Activated gamma-delta T cell (primary cell): ENCODE measurements at regions not wholly inside any gene's neighbourhood (a gene's known extent, or its start where the extent isn't known, plus 50 kb on each side); places are given as distances from the start of the nearest gene placed in this dataset.

Experiments used
- DNase-seq: peaks from one replicate; lab custom pipeline; 2025; lab: John Stamatoyannopoulos, UW

DNA sequence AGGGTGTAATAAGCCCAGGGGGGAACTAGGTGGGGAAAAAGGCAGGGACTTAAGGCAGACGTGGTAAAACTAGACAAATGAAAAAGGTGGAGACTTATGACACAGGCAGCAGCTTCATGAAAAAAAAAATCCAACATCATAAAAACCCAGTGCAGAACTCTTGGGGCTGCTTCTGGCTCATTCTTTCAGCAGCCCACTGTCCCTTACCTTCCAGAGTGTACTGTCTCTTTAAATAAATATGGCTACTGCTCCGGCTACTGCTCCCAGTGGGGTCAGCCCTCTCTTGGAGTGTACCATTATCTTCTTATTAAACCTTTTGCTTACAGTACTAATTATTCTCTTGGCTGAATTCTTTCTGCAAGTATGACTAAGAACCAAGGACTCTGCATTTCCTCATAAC lies 699.5 kb downstream of the DSC3 start:
- DNase-seq = no peak

DNA sequence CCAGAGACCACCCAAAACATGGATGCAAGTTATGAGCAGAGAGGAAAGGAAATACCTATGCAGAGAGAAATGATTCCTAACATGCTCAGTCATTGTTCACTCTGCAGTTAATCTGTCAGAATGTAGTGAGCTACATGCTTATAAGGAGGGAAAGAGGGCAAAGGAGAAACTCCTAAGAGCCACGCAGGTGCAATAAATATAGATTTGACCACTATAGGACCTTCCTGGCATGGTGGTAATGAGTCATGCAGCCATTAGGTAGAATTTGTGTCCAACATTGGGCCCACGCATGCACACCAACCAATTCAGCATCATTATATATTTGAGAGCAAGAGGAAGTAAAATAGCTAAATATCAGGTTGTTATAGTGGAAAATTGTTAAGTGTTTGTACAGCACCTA lies 699.9 kb downstream of the DSC3 start:
- DNase-seq = no peak

DNA sequence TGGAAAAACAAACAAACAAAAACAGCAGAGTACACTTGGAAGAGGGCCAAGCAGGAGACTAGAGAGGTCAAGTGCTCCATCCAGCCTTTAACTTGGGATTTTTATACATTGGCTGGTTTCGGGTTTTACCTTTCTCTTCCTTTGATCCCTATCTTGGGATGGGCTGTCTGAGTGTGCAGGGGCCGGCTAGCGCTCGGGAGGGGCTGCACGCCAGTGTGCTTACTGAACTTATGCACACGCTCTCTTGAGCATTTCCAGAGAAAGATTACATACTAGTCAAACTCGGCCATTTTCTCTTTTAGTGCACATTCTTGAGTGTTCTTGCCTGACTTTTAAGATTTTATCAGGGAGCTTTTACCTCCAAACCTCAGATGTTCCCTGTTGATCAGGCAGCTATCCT lies 707.8 kb downstream of the DSC3 start:
- DNase-seq = no peak

DNA sequence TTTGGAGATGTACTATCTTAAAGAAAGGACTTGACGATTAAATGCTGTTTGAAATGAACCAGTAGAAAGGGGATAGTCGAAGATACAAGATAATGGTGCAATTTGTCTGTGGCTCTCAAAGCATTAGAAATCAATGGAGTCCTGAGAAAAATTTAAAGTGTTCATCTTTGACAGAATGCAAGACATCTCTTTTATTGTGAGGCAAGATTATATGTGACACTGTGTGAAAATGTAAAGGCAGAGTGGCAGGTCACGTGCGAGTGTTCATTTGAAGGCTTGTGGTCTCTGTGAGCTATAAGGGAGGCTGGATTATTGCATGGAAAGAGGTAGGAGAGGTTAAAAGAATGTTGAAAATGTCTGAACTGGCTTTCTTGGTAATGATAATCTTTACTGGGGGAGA lies 709.2 kb downstream of the DSC3 start:
- no peak for DNase-seq

DNA sequence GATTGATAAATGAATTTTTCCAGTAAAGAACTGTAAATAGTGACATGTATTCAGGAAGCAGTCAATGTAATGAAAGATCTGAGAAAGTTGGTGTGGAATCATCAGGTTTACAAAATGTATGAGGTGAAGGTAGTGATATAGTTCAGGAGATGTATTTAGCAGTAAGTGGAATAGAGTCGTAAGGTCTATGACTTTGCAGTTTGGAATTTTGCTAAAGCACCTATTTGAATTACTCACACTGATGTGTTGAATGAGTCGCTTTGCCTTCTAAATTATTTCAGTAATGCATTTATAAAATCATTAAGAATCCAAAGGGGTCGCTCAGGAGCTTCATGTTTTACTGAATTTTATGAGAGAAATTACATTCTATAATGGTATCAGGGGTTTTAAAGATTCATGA lies 713.7 kb downstream of the DSC3 start:
- DNase-seq = no peak

DNA sequence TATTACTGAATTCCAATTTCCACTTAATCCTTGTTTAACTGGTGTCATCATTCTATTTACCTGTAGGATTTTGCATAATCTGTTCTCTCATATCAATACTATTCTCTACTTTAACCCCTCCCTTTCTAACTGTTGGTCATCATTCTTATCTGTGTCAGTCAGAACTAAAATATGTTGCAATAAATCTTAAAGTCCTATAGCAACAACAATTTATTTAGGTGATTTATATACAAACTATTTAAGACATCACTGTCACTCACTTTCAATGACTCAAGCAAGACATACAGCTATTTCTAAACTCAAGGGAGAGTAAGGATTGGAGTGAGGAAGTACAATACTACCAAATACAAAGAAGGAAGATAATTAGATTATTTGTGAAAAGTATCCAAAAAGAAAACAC lies 740.4 kb downstream of the DSC3 start:
- DNase-seq = no peak

DNA sequence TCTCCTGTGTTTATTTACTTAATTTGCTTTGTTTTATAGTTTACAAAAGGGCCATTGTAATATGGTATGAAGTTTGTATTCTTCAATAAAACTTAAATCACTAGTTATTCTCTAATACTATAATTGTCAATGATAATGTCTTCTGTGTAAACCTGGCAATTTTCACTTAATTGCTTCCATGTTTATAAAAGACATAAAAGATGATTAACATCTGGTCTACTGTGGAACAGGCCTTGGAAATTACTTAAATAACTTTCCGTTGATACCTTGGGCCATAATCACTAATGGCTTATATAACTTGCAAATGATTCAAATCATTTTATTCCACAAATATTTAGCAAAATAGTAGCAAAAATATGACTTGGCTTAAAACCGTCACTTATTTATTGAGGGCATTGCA lies 743.8 kb downstream of the DSC3 start:
- no peak for DNase-seq

DNA sequence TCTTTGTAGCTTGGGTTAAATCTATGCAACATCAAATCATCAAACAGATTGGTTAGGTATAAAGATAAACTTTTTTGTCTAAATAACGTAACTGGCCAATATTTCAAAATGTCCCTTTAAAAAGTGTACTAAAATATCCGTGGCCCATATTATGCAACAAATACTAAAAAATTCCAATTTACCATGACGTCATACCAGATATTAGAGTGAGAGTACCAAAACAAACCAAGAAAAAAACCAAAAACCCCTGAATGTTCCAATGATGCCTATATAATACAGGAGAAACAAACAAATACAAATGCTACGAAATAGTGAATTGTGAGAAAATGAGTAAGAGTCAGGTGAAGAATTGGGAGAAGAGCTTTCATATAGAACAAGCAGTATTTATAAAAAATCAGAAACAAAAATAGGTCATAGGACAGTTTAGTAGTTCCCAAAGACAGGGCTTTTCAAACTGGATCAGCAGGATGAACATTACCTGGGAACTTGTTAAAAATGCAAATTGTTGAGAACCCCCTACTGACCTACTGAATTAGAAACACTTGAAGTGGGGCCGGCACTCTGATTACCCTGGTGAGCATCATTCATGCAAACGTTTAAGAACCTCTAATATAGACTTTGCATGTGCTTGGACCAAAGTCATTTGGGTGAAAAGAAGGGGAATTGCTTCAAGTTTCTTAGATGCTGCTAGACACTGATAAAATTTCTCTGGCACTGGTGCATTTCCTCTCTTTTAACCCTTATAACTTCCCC lies 753.7 kb downstream of the DSC3 start:
- no peak for DNase-seq

DNA sequence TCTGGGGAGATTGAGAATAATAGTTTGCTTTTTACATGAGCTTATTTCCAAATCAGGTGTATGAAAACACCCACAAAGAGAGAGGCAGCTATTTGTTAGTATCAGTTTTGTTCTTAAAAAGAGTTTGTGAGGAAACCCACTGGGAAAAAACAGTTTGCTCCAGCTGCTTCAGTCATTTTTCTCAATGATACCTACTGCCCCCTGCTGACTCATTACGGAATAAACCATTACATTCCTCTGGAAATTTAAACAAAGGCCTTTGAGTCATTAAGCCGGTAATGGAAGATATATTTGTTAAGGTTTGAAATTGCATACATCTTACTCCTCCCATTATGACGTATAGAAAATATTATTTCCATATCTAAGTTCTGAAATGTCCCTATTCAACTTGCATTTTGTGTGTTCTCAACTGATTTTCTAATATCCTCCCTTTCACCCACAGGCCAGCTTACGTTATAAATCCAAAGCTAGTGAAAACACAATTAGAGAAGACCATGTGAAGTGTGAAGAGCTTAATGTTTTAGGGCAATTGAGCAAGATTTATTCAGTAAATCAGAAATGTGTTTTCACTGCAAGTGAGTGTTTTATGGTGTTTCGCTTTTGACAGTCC lies 761.6 kb downstream of the DSC3 start:
- no peak for DNase-seq

DNA sequence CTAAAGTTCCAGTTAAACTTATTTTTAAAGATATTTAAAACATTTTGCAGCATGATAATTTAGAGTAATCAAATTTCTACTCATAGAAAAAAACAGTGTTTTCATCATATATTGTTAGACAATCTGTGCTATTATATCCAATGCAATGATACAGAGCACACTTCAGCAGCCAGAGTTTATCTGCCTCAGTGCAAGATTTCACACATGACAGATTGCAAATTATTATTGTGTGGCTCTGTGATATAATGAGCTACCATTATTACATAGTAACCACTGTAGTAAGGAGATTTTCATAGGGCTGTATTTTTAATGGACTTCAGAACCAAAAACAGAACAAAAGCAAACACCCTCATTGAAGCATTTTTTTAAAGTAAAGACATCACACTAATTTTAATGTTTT lies 762.4 kb downstream of the DSC3 start:
- DNase-seq = no peak

DNA sequence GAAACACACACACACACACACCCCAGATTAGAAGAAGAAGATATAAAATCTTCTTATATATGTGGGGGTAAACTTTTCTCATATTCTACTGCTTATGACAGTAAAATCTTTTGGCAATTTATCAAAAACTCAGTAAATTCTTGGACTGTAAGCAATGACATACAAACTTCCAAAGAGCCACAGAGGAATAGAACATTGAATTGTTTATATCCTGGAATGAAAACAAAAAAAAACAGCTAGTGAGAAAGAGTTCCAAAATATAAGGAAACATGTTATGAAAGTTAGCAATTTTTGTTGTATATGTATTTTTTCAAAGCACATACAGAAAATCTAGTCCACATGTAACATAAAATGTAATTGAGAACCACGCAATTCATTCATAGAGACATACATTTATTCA lies 764.9 kb downstream of the DSC3 start:
- DNase-seq = no peak

DNA sequence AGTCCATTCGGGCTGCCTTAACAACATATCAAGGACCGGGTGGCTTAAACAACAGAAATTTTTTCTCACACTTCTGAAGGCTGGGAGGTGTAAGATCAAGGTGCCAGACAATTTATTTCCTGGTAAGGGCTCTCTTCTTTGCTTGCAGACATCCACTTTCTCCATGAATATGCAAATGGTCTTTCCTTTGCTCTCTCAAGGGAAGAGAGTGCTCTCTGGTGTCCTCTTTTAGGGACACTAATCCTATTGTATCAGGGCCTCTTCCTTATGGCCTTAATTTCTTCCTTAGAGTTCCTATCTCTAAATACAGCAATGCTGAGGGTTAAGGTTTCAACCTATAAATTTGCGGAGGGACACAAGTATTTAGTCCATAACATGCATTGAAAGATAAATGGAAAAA lies 770.8 kb downstream of the DSC3 start:
- DNase-seq = no peak

DNA sequence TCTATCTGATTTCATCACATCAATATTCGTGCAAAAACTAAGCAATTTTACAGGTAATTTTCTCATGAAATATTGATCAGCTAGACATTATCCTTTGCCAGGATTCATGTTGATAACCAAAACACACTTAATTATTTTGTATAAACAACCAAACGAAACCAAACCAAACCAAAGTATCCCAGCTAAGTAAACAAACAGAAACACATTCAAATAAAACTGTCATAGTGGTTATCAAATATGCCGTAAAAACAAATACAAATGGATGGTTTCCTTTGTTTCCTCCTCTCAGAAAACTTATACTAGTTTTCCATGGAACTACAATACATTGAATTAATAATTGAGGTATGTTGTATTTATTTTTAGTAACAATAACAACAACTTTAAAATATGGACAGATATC lies 777.4 kb downstream of the DSC3 start:
- DNase-seq = no peak

DNA sequence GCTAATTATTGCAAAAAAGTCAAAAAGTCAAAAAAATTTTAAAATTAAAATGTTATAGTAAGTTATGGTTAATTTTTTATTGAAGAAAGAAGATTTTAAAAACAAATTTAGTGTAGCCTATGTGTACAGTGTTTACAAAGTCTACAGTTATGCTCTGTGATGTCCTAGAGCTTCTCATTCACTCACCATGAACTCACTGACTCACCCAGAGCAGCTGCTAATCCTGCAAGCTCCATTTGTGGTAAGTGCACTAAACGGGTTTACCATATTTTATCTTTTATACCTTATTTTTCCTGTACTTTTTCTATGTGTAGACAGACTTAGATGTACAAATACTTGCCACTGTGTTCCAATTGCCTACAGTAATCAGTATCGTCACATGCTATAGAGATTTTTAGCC lies 788.2 kb downstream of the DSC3 start:
- no peak for DNase-seq

DNA sequence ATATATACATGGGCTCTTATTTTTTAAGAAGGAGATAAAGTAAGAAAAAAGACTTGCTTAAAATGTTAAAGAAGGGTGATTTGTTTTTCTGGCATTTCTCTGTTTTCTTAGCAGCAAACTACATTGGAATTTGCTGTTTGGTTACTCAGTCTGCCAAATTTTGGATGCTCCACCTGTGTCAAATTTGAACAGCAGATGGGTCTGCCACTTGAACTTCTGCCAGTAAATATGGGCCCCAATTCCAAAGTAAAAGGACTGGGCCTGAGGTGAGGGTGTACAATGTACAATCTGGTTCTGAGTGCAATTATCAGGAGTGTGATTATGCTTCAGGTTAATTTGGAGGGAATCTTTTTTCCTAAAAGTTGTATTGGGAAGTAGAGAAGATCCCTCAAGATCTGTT lies 794.5 kb downstream of the DSC3 start:
- no peak for DNase-seq

DNA sequence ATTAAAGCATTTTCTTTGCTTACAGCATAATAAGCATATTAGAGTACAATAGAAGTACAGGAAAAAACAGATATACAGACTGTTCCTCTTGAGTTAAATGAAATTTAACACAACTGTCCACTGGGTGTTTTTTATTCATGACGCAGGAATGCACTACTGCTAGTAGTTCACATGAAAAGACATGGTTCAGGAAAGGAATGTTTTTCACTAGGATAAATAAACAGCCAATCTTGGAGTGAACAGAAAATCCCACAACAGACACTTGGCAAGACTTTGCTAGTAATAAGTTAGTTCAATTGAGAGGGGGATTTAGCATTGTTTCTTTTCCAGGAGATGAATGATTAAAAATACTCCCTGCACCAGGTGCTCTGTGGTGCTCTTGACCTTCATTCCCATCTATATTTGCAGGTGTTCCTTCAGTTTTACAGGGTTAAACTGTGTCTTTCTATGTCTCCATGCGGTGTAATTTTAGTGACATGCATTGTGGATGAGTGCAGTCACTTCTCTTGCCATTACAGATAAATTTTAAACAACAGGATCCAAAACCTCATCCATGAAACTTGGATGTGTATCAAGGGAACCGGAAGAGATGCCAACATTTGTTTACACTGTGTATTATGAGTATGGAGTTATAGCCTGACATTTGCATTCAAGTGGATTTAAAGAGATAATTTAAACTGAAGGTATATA lies 796.6 kb downstream of the DSC3 start:
- DNase-seq = no peak

DNA sequence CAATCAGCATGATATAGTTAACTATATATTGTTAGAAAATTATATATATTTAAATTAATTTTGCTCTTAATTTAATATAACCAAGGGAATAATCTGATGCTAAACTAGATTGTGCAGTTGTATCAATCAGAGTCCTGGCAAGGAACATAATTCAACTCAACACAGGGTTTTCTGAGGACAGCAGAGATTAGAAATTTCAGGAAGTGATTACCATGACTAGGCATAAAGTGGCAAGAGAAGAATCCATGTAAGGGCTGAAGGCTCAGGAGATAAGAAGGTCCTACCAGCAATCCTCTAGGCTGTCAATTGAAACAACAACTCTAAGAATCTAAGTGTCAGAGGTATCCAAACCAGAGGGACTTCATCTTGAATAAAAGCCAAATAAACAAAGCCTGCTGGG lies 807.8 kb downstream of the DSC3 start:
- DNase-seq = no peak

DNA sequence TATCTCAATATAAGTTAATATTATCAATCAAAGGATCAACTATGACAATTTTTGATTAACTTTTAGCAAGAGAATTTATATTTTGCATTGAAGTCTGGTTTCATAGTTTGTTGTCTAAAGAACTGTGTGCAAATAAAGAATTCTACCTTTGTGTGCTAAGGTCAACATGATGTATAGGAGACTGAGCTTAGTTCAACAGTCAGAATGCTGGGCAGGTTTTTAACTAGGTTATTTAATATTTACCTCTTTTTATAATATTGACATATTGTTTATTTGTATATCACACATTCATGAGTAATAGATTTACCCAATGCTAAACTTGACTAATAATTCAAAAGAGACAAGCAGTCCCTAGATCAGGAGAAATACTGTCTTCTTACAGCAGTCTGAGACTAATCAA lies 831.4 kb downstream of the DSC3 start:
- no peak for DNase-seq

DNA sequence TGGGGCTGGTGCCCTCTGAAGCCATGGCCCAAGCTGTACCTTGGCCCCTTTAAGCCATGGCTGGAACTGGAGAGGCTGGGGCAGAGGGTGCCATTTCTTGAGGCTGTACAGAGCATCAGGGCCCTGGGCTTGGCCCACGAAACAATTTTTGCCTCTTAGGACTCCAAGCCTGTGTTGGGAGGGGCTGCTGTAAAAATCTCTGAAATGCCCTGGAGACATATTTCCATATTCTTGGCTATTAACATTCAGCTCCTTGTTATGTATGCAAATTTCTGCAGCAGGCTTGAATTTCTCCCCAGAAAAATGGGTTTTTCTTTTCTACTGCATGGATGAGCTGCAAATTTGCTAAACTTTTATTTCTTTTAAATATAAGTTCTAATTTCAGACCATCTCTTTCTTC lies 834.0 kb downstream of the DSC3 start:
- DNase-seq = no peak

DNA sequence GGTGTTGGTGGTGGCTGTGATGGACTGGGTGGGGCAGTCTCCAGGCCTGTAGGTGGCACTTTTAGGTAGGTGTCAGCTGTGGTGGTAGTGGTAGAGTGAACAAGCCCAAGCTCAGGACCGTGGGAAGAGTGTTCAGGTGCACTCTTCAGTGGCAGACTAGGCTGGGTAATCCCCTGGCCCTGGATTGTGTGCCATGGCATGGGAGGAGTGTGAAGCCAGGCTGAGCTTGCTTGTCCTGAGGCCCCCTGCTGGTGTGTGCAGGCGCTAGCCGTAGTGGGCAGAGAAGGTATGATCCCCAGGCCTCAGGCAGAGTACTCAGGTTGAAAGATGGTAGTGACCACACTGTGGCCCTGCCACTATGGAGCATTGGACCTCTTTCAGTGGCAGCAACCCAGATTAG lies 850.3 kb downstream of the DSC3 start:
- DNase-seq = no peak

DNA sequence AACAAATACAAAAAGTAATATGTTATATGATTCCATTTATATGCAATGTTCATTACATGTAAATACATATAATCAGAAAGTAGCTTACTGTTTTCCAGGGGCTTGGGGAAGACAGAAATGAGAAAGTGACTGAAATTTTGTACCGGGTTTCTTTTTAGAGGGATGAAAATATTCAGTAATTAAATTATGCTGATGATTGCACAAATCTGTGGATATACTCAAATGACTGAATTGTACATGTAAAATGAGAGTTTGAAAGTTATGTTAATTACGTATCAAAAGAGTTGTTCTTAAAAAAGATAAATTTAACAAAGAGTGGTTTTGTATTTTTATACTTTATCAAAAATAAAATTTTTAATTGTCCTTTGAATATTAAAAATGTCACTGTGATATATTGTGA lies 856.3 kb downstream of the DSC3 start:
- DNase-seq = no peak

DNA sequence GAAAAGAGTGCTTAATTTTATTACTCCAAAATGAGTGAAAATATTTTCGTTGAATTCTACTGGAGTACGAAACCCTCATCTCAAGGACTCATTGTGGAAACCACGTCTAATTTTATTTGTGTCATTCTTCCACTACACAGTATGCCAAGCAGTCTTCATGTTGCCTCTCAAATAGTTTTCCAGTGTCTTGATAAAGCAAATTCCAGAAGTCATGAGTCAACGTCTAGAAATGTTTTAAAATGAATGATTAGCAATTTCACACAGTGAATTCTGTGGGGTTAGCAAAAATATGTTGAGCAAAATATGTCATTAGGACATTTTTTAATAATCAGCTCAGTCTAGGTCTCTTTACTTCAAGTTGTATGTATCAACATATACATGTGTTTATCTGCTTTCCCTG lies 865.5 kb downstream of the DSC3 start:
- no peak for DNase-seq

DNA sequence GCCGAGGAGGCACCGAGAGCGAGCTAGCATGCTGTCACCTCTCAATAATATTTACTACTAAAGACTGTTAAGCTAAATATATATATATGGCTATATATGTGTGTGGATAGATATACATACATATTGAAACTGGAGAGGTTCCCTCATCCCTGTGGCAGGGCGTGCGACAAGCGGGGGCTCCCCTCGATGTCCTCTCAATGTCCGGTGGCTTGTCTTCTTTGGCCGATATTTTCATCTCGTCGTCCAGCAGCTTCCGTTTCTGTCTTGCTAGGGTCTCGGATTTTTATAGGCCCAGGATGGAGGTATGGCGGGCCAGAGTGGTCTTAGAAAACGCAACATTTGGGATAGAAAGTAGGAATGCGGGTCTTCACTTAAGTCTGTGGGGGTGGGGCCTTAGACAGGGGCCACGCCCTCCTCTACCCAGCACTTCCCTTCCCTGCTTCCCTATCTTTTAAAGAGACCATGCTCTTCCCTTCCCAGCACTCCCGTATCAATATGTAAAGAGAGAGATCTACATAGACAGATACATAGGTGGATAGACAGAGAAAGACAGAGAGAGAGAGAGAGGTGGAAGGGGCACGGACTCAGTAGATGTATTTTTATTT lies 866.8 kb downstream of the DSC3 start:
- no peak for DNase-seq
